ENCODE measurements at regions not wholly inside any gene's neighbourhood (a gene's known extent, or its start where the extent isn't known, plus 50 kb on each side); places are given as distances from the start of the nearest gene placed in this dataset.

DNA sequence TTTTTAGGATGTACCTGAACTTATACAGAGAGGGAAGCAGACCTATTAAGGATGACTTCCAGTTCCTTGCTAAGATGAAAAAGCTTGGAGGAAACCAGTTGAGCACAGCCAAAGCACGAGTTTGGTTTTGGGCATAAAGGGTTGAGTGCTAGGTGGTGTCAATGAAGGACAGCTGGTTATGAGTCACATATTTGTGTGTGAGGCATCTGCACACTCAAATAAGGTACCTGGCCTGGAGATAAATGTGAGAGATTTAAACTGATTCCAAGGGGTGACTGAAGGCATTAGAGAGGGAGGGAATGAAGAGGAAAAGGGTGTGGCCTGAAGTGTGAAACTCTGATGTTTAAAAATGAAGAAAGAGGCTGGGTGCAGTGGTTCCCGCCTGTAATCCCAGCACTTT, 486.7 kb downstream of the DIPK2A start:
- no peak for DNase-seq (ENCODE audit: low read depth, low spot score)
- H3K27me3 ChIP-seq (ENCODE audit: control insufficient read depth, insufficient read depth, low read length): no peaks in the 10 kb centered on the region
- POLR2A ChIA-PET: no interaction called here
- H3K9me3 ChIP-seq (ENCODE audit: control insufficient read depth, insufficient read depth, low read length): no peaks in the 10 kb centered on the region
- CTCF ChIA-PET: no interaction called here
- TF ChIP-seq CTCF (IDR thresholded peaks at IDR 0.05; ENCODE audit: low read depth, low read length): no peak
- no peak overlapping the region for H3K4me3 ChIP-seq (ENCODE audit: low read depth, low read length)
- H3K27ac ChIP-seq (ENCODE audit: low read depth, low read length): no peak overlapping the region

- Histone ChIP-seq H3K27ac (ENCODE audit: low read depth, low read length) (no peak overlapping the region), H3K9me3 (ENCODE audit: control insufficient read depth, insufficient read depth, low read length) (no peaks in the 10 kb centered on the region), H3K4me3 (ENCODE audit: low read depth, low read length) (no peak overlapping the region), H3K27me3 (ENCODE audit: control insufficient read depth, insufficient read depth, low read length) (no peaks in the 10 kb centered on the region)
- CTCF ChIA-PET: no interaction called here
- POLR2A ChIA-PET: no interaction called here
- DNase-seq (ENCODE audit: low read depth, low spot score): no peak
- TF ChIP-seq CTCF (IDR thresholded peaks at IDR 0.05; ENCODE audit: low read depth, low read length): no peak
Observed at GRCh38 chr3:144462337-144462736, 490.7 kb downstream of the DIPK2A start.

GRCh38 chr3:144463911-144464310, 492.3 kb downstream of the DIPK2A start:
- CTCF ChIA-PET: no interaction called here
- POLR2A ChIA-PET: no interaction called here
- no peak for TF ChIP-seq CTCF (IDR thresholded peaks at IDR 0.05; ENCODE audit: low read depth, low read length)
- H3K27ac ChIP-seq (ENCODE audit: low read depth, low read length): no peak overlapping the region
- H3K27me3 ChIP-seq (ENCODE audit: control insufficient read depth, insufficient read depth, low read length): no peaks in the 10 kb centered on the region
- no peak for DNase-seq (ENCODE audit: low read depth, low spot score)
- no peak overlapping the region for H3K4me3 ChIP-seq (ENCODE audit: low read depth, low read length)
- H3K9me3 ChIP-seq (ENCODE audit: control insufficient read depth, insufficient read depth, low read length): no peaks in the 10 kb centered on the region

DNA sequence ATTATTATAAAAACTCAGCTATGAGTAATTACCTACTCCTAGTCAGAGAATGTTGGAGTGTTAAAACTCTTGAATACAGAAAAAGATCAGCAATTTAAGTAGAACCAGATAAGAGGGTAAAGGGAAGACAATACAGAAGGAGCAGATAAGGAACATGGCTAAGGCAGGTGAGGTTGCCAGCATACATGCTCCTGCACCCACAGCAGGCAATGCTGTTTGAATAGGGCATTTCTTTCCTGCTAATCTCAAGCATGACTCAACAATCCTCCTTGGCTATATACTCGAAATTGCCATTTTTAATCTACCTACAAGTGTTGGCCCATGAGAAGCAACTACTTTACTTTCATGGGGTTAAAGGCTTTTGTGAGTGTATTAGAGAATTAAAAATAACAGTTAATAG, 494.5 kb downstream of the DIPK2A start:
- ChIA-PET POLR2A (no interaction called here), CTCF (no interaction called here)
- Histone ChIP-seq H3K27ac (ENCODE audit: low read depth, low read length) (no peak overlapping the region), H3K4me3 (ENCODE audit: low read depth, low read length) (no peak overlapping the region), H3K27me3 (ENCODE audit: control insufficient read depth, insufficient read depth, low read length) (no peaks in the 10 kb centered on the region), H3K9me3 (ENCODE audit: control insufficient read depth, insufficient read depth, low read length) (no peaks in the 10 kb centered on the region)
- TF ChIP-seq CTCF (IDR thresholded peaks at IDR 0.05; ENCODE audit: low read depth, low read length): no peak
- DNase-seq (ENCODE audit: low read depth, low spot score): no peak

DNA sequence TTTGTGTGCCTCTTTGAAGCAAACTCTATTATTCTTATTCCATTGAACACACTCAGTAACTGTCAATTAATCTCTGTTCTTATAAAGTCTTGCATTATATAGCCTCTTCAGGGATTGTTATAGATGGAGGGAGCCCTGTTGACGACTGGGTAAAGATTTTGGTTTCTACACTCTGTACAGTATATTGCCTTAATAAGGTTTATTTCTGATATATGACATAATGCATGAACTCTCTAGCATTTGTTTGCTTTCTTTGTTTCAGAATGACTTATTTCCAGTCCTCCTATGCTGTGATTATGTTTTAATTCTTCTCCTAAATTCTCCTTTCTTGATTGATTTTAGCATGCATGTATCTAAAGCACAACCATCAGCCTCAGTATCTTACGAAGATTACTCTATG, 494.9 kb downstream of the DIPK2A start:
- Histone ChIP-seq H3K9me3 (ENCODE audit: control insufficient read depth, insufficient read depth, low read length) (no peaks in the 10 kb centered on the region), H3K27ac (ENCODE audit: low read depth, low read length) (no peak overlapping the region), H3K27me3 (ENCODE audit: control insufficient read depth, insufficient read depth, low read length) (no peaks in the 10 kb centered on the region), H3K4me3 (ENCODE audit: low read depth, low read length) (no peak overlapping the region)
- DNase-seq (ENCODE audit: low read depth, low spot score): no peak
- TF ChIP-seq CTCF (IDR thresholded peaks at IDR 0.05; ENCODE audit: low read depth, low read length): no peak
- ChIA-PET POLR2A (no interaction called here), CTCF (interaction anchor here (0.7 kb wide), 1 partner anchor 570 kb away, joined by 3 read pairs; no protein-coding TSS in a partner anchor)
